Keratinocyte (primary cell): ENCODE measurements at regions not wholly inside any gene's neighbourhood (a gene's known extent, or its start where the extent isn't known, plus 50 kb on each side); places are given as distances from the start of the nearest gene placed in this dataset.

Experiments used
- DNase-seq: peaks from one replicate; pipeline ENCODE4 v3.0.0-alpha.2; 2011; ENCODE audit warnings: low read depth, missing footprints, low spot score
- FAIRE-seq: peaks from 2 replicates; lab custom pipeline; 2011; peaks lifted over from hg19 to GRCh38; lab: Jason Lieb, UNC
- H2AFZ ChIP-seq: 2 replicates; pipeline ENCODE4 v1.6.0; 2012; ENCODE audit warnings: low read length, control low read depth, inconsistent platforms; ENCODE audit not compliant: control insufficient read depth
- H3K27ac ChIP-seq: 2 replicates; pipeline ENCODE4 v1.5.1; 2011; ENCODE audit warnings: low read length; ENCODE audit not compliant: control insufficient read depth, insufficient read depth
- H3K27me3 ChIP-seq: 3 replicates; pipeline ENCODE4 v1.6.0; 2011; ENCODE audit warnings: low read length; ENCODE audit not compliant: control insufficient read depth, insufficient read depth; ENCODE audit errors: extremely low read depth
- H3K36me3 ChIP-seq, 2 experiments: 2 replicates in 1 of 2; 3 replicates in 1 of 2; pipeline ENCODE4 v1.5.1; 2011; ENCODE audit warnings: low read length in 2 of 2, mild to moderate bottlenecking in 1 of 2; ENCODE audit not compliant: control insufficient read depth in 2 of 2, insufficient read depth in 2 of 2; ENCODE audit errors: extremely low read depth in 1 of 2
- H3K4me1 ChIP-seq: 3 replicates; pipeline ENCODE4 v1.5.1; 2011; ENCODE audit warnings: low read length; ENCODE audit not compliant: control insufficient read depth, insufficient read depth; ENCODE audit errors: extremely low read depth
- H3K4me2 ChIP-seq: 3 replicates; pipeline ENCODE4 v1.6.0; 2011; ENCODE audit warnings: low read depth, low read length; ENCODE audit not compliant: control insufficient read depth, insufficient read depth; ENCODE audit errors: extremely low read depth
- H3K4me3 ChIP-seq, 3 experiments: fragments of 200-600 bp in 1 of 3; sonication (generic) in 1 of 3; 2 replicates in 2 of 3; 3 replicates in 1 of 3; pipeline ENCODE4 v1.5.1; 2011 to 2016; ENCODE audit warnings: low read length in 3 of 3, mild to moderate bottlenecking in 3 of 3, control low read depth in 2 of 3, inconsistent platforms in 1 of 3, low read depth in 1 of 3, mixed read lengths in 1 of 3, mixed run types in 1 of 3, moderate library complexity in 1 of 3; ENCODE audit not compliant: control insufficient read depth in 2 of 3, insufficient read depth in 2 of 3; ENCODE audit errors: extremely low read depth in 1 of 3
- H3K79me2 ChIP-seq: 2 replicates; pipeline ENCODE4 v1.6.0; 2012; ENCODE audit warnings: low read length; ENCODE audit not compliant: control insufficient read depth, insufficient read depth
- H3K9ac ChIP-seq: 3 replicates; pipeline ENCODE4 v1.6.0; 2011; ENCODE audit warnings: low read length; ENCODE audit not compliant: control insufficient read depth, insufficient read depth; ENCODE audit errors: extremely low read depth
- H3K9me1 ChIP-seq: 3 replicates; pipeline ENCODE4 v1.6.0; 2011; ENCODE audit warnings: low read length; ENCODE audit not compliant: control insufficient read depth, insufficient read depth; ENCODE audit errors: extremely low read depth
- H3K9me3 ChIP-seq: 2 replicates; pipeline ENCODE4 v1.5.1; 2012; ENCODE audit warnings: low read depth, low read length; ENCODE audit not compliant: control insufficient read depth
- H4K20me1 ChIP-seq: 3 replicates; pipeline ENCODE4 v1.6.0; 2011; ENCODE audit warnings: low read length; ENCODE audit not compliant: control insufficient read depth, insufficient read depth; ENCODE audit errors: extremely low read depth
- EZH2 ChIP-seq: IDR thresholded peaks from one replicate; pipeline ENCODE4 v1.6.1; 2012; ENCODE audit warnings: inconsistent platforms, mild to moderate bottlenecking, low read length, moderate library complexity
- dilution Hi-C: fragments of 300-500 bp; cut with MboI; formaldehyde crosslinking; loops from one replicate; pipeline ENCODE4 v1.7.0; 2020; ENCODE audit warnings: low sequenced_read_pairs; ENCODE audit not compliant: extremely low pct_ligation_motif_present
- TF ChIP-seq, protein P1 (sequence below), 3 experiments: IDR thresholded peaks in 1 of 3; conservative IDR thresholded peaks in 1 of 3; optimal IDR thresholded peaks in 1 of 3; 2 replicates in 2 of 3; 3 replicates in 1 of 3; pipeline versions ENCODE3 to v1.5.1; 2011; ENCODE audit warnings: low read length in 3 of 3, mild to moderate bottlenecking in 3 of 3, moderate library complexity in 2 of 3, control low read depth in 1 of 3, inconsistent platforms in 1 of 3; ENCODE audit not compliant: insufficient read depth in 2 of 3; ENCODE audit errors: extremely low read depth in 1 of 3

DNA sequence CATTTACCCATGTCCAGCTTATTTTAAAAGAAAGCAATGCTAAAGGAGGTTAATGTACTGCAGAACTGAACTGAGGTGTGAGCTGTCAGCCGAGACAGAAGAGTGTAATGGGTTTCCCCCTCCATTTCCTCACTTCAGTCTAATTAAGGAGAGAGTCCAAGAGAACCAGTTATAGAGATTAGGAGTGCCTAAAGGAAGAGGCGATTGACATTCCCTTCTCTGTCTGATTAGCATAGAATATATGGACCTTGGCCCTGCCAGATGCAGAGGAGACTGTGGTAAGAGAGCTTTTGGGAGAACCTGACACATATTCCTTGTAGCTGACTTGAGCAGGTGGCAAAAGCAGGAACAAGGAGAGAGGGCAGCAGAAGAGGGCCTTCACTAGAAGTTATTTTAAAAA lies 137.5 kb upstream of the INPP4B start:
- dilution Hi-C loops: no loop called here
- no peak overlapping the region for H3K9ac ChIP-seq
- H3K4me2 ChIP-seq: no peak overlapping the region
- no peak for TF ChIP-seq EZH2
- TF ChIP-seq, protein P1, sequence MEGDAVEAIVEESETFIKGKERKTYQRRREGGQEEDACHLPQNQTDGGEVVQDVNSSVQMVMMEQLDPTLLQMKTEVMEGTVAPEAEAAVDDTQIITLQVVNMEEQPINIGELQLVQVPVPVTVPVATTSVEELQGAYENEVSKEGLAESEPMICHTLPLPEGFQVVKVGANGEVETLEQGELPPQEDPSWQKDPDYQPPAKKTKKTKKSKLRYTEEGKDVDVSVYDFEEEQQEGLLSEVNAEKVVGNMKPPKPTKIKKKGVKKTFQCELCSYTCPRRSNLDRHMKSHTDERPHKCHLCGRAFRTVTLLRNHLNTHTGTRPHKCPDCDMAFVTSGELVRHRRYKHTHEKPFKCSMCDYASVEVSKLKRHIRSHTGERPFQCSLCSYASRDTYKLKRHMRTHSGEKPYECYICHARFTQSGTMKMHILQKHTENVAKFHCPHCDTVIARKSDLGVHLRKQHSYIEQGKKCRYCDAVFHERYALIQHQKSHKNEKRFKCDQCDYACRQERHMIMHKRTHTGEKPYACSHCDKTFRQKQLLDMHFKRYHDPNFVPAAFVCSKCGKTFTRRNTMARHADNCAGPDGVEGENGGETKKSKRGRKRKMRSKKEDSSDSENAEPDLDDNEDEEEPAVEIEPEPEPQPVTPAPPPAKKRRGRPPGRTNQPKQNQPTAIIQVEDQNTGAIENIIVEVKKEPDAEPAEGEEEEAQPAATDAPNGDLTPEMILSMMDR (optimal IDR thresholded peaks at IDR 0.05 in 1 of 3, IDR thresholded peaks at IDR 0.05 in 1 of 3, conservative IDR thresholded peaks at IDR 0.05 in 1 of 3; ENCODE audit: extremely low read depth in 1 of 3, insufficient read depth in 2 of 3, low read length in 3 of 3): no peak
- H3K9me3 ChIP-seq: no peaks in the 10 kb centered on the region
- no peak for FAIRE-seq
- no peaks in the 10 kb centered on the region for H3K36me3 ChIP-seq
- H4K20me1 ChIP-seq: no peaks in the 10 kb centered on the region
- no peak for DNase-seq
- peaks cover 6% of the 10 kb centered on the region for H3K27me3 ChIP-seq
- no peak overlapping the region for H2AFZ ChIP-seq
- H3K79me2 ChIP-seq: no peaks in the 10 kb centered on the region
- H3K4me3 ChIP-seq: no peak overlapping the region
- no peaks in the 10 kb centered on the region for H3K4me1 ChIP-seq
- no peaks in the 10 kb centered on the region for H3K9me1 ChIP-seq
- no peak overlapping the region for H3K27ac ChIP-seq

GRCh38 chr4:142984871-142985585 lies 138.9 kb upstream of the INPP4B start:
- no peak for DNase-seq
- dilution Hi-C loops: no loop called here
- H2AFZ ChIP-seq: no peak overlapping the region

More at GRCh38 chr4:142984871-142985585, 138.9 kb upstream of the INPP4B start:
- H3K9ac ChIP-seq: no peak overlapping the region
- H3K36me3 ChIP-seq: no peaks in the 10 kb centered on the region
- no peak overlapping the region for H3K4me2 ChIP-seq
- H3K79me2 ChIP-seq: no peaks in the 10 kb centered on the region
- H3K9me3 ChIP-seq: no peaks in the 10 kb centered on the region
- no peak overlapping the region for H3K27ac ChIP-seq
- H3K4me3 ChIP-seq: no peak overlapping the region
- peaks cover 6% of the 10 kb centered on the region for H3K27me3 ChIP-seq
- H3K9me1 ChIP-seq: no peaks in the 10 kb centered on the region
- no peaks in the 10 kb centered on the region for H3K4me1 ChIP-seq
- no peaks in the 10 kb centered on the region for H4K20me1 ChIP-seq
- FAIRE-seq: no peak
- no peak for TF ChIP-seq EZH2
- TF ChIP-seq, protein P1 (optimal IDR thresholded peaks at IDR 0.05 in 1 of 3, IDR thresholded peaks at IDR 0.05 in 1 of 3, conservative IDR thresholded peaks at IDR 0.05 in 1 of 3; ENCODE audit: extremely low read depth in 1 of 3, insufficient read depth in 2 of 3, low read length in 3 of 3): peak in 2 of 3 experiments; percentile 19 to 55
